Colon (tissue), 2 donors: ENCODE measurements at regions not wholly inside any gene's neighbourhood (a gene's known extent, or its start where the extent isn't known, plus 50 kb on each side); places are given as distances from the start of the nearest gene placed in this dataset.

ENCODE experiments used
- FAIRE-seq: peaks from 2 replicates; lab custom pipeline; 2012; peaks lifted over from hg19 to GRCh38; lab: Jason Lieb, UNC
- donor health status: control.
- donor health status: control.

GRCh38 chr16:35862242-35862641 lies 2402.8 kb downstream of the TP53TG3F start:
- FAIRE-seq = no peak

DNA sequence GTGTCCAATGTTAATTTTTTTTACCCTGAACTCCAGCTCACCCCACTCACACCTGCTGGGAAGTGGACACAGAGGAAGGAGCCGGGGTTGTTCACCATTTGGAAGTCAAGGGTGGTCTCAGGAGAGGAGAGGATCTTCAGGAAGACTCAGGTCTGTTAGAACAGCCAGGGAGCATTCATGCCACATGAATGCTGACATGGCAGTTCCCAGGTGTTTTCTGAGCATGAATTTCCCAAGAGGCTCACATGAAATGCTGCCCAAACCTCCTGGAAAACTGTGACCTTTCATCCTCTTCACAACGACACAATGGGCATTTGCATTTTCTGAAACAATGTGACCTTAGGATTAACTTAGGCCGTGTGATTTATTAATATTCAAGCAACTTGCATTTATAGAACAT lies 2409.2 kb downstream of the TP53TG3F start:
- FAIRE-seq = no peak

- FAIRE-seq = no peak
Measured at GRCh38 chr16:35873472-35873871, 2414.1 kb downstream of the TP53TG3F start.

DNA sequence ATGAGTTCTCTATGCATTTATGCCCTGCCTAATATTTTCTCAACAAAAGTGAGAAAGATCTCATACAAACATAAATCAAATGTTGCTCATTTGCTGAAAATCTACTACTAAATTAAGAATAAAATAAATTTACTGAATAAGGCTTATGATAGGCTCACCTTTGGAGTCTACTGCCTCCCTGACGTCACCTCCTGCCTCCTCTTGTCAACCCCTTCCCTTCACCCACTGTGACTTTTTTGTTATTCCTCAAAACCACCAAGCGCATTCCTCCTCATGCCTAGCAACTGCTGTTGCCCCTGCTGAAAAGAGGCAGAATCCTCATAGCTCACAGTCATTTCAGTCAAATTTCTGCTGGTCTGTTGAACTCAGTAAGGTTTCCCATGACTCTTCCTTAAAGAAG lies 2422.2 kb downstream of the TP53TG3F start:
- FAIRE-seq = no peak

GRCh38 chr16:35906440-35906839 lies 2447.0 kb downstream of the TP53TG3F start:
- no peak for FAIRE-seq

GRCh38 chr16:35908152-35908551 lies 2448.7 kb downstream of the TP53TG3F start:
- FAIRE-seq = no peak

DNA sequence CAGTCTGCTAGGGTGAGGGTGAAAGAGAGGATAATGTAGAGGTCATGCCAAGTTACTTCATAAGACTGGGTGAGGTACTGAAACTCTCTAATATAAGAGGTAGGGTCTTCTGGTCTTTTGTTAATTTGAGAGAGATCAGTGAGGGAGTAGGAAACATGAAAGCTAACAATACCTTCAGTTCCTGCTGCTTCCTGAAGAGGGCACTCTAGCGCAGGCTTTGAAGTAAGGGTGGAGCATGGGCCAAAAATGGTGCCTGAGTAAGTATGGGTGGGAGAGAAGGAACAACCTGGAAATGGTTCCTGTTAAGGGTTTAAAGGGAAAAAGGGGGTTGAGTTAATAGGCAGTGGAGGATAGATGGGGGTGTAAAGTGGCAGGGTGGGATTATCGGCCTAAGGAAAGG lies 2449.5 kb downstream of the TP53TG3F start:
- no peak for FAIRE-seq

DNA sequence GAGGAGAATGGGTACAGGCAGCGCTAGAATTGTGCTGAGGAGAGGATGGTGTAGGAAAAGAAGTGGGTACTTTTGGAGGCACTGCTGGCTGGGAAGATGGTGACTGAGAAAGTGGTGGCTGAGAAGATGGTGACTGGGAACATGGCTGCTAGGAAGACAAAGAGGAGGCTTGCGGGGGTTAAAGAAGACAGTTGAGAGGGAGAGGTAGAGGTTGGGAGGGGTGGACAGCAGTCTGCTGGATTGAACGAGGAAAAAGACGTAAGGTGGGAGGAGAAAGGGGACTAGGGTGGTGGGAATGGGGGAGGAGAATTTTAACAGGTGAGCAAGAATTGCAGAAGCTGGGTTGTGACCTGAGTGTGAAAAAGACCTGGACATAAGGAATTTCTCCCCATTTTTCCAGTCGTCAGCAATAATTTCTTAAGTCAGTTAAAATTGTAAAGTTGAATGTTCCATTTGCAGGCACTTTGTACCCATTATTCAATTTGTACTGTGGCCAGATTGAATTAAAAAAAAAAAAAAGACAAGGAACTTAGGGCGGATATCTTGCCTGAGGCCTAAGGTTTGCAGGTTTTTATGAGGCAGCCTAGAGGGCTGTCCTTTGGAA lies 2450.0 kb downstream of the TP53TG3F start:
- FAIRE-seq = no peak

DNA sequence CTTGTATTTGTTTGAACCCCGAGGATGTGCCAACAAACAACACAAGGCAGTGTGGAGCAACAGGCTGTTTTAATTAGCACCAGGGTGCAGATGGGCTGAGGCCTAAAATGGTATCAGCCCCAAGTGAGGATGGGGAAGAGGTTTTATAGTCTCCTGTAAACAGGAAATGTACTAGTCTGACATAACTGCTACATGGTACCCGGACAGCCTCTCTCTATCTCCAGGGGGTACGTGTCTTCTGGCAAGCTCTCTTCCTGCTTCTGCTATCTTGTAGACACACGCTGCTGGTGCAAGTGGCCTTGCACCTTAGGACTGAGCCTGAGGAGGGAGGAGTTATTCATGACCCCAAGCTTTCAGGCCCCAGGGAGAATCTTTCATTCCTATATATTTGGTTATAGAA lies 2451.0 kb downstream of the TP53TG3F start:
- no peak for FAIRE-seq

DNA sequence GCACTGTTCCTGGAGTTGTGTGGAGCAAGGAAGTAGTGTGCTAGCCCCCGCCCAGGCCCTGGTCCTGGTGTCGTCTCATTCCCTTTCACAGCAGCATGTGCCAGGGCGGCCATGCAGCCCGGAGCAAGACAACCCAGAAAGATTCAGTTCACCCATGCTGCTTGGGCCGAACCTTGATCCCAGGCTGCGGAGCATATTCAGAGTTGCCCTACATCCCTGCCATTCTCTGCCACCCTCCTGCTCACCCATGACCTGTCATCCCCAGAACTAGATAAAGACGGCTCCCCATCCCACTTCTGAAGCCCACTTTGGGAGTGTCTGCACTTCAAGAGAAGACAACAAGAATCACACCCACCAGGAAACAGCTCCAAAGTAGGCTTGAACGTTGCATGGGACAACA lies 2452.5 kb downstream of the TP53TG3F start:
- FAIRE-seq = no peak

DNA sequence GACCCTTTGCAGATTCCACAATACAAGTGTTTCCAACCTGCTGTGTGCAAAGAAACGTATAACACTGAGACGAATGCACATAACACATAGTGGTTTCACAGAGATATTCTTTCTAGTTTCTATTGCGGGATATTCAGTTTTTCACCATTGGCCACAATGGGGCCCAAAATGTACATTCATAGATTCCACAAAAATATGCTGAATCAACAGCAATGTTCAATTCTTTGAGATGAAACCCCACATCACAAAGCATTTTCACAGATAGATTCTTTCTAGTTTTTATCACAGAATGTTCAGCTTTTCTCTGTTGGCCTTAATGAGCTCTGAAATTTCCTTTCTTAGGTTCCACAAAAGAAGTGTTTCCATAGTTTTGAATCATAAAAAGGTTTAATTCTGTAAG lies 2472.3 kb downstream of the TP53TG3F start:
- no peak for FAIRE-seq
